SH-SY5Y (cell line): ENCODE measurements at regions not wholly inside any gene's neighbourhood (a gene's known extent, or its start where the extent isn't known, plus 50 kb on each side); places are given as distances from the start of the nearest gene placed in this dataset.

ENCODE experiments used
- GATA2 ChIP-seq: IDR thresholded peaks from 2 replicates; pipeline ENCODE4 v1.6.1; 2011; ENCODE audit warnings: mild to moderate bottlenecking, low read depth, low read length
- GATA3 ChIP-seq: IDR thresholded peaks from 2 replicates; pipeline ENCODE4 v1.6.1; 2011; ENCODE audit warnings: low read depth, mild to moderate bottlenecking, low read length, moderate library complexity

- TF ChIP-seq GATA3 (no peak), GATA2 (no peak)
These were observed 124.2 kb upstream of the FSHR start for GRCh38 chr2:49278561-49278960.
